Osteocyte (in vitro differentiated cells): ENCODE measurements at regions not wholly inside any gene's neighbourhood (a gene's known extent, or its start where the extent isn't known, plus 50 kb on each side); places are given as distances from the start of the nearest gene placed in this dataset.

ENCODE experiments used
- DNase-seq: peaks from one replicate; pipeline ENCODE4 v3.0.0; 2021; ENCODE audit warnings: mixed read lengths; ENCODE audit not compliant: unreplicated experiment; ENCODE audit errors: extremely low spot score
- H3K27ac Mint-ChIP-seq: one replicate; pipeline ENCODE4 v1.8.0; 2021; ENCODE audit warnings: mild to moderate bottlenecking, mixed read lengths; ENCODE audit not compliant: unreplicated experiment
- H3K27me3 Mint-ChIP-seq: one replicate; pipeline ENCODE4 v1.8.0; 2021; ENCODE audit warnings: mixed read lengths; ENCODE audit not compliant: unreplicated experiment
- H3K36me3 Mint-ChIP-seq: one replicate; pipeline ENCODE4 v1.8.0; 2021; ENCODE audit warnings: mixed read lengths; ENCODE audit not compliant: unreplicated experiment
- H3K4me1 Mint-ChIP-seq: one replicate; pipeline ENCODE4 v1.8.0; 2021; ENCODE audit warnings: mixed read lengths; ENCODE audit not compliant: unreplicated experiment
- H3K4me3 Mint-ChIP-seq: one replicate; pipeline ENCODE4 v1.8.0; 2021; ENCODE audit warnings: mild to moderate bottlenecking, moderate library complexity, mixed read lengths; ENCODE audit not compliant: unreplicated experiment
- H3K9me3 Mint-ChIP-seq: one replicate; pipeline ENCODE4 v1.8.0; 2021; ENCODE audit warnings: mixed read lengths; ENCODE audit not compliant: unreplicated experiment
- CTCF ChIP-seq: fragments of 200-600 bp; sonication (generic); IDR thresholded peaks from 2 replicates; pipeline ENCODE4 v1.5.0; 2021; ENCODE audit warnings: antibody characterized with exemption, mild to moderate bottlenecking, moderate library complexity

- Mint-ChIP-seq H3K9me3 (peaks cover 15% of the 10 kb centered on the region), H3K4me1 (peaks cover 15% of the 10 kb centered on the region), H3K27me3 (no peaks in the 10 kb centered on the region), H3K4me3 (no peak overlapping the region), H3K27ac (no peak overlapping the region), H3K36me3 (peaks cover 1% of the 10 kb centered on the region)
- no peak for TF ChIP-seq CTCF
- DNase-seq: no peak
Observed at GRCh38 chr7:92982928-92983327, 134.9 kb downstream of the SAMD9 start.

GRCh38 chr7:92976931-92977330 lies 140.6 kb upstream of the CDK6 start:
- TF ChIP-seq CTCF: no peak
- Mint-ChIP-seq H3K4me3 (no peak overlapping the region), H3K27ac (no peak overlapping the region), H3K36me3 (peaks cover 12% of the 10 kb centered on the region), H3K27me3 (no peaks in the 10 kb centered on the region), H3K4me1 (peaks cover 19% of the 10 kb centered on the region), H3K9me3 (peaks cover 36% of the 10 kb centered on the region)
- DNase-seq: no peak

- Mint-ChIP-seq H3K27me3 (no peaks in the 10 kb centered on the region), H3K4me3 (no peak overlapping the region), H3K36me3 (peaks cover 12% of the 10 kb centered on the region), H3K4me1 (peaks cover 20% of the 10 kb centered on the region), H3K9me3 (peaks cover 28% of the 10 kb centered on the region), H3K27ac (no peak overlapping the region)
- DNase-seq: no peak
- no peak for TF ChIP-seq CTCF
Observed at GRCh38 chr7:92973974-92974373, 137.6 kb upstream of the CDK6 start.

GRCh38 chr7:92973293-92973731 lies 136.9 kb upstream of the CDK6 start:
- no peak for DNase-seq
- TF ChIP-seq CTCF: no peak
- H3K27me3 Mint-ChIP-seq: no peaks in the 10 kb centered on the region
- no peak overlapping the region for H3K4me3 Mint-ChIP-seq
- H3K9me3 Mint-ChIP-seq: peaks cover 23% of the 10 kb centered on the region
- no peak overlapping the region for H3K27ac Mint-ChIP-seq
- peaks cover 20% of the 10 kb centered on the region for H3K4me1 Mint-ChIP-seq
- H3K36me3 Mint-ChIP-seq: peaks cover 12% of the 10 kb centered on the region

GRCh38 chr7:92972441-92972840 lies 136.1 kb upstream of the CDK6 start:
- peaks cover 20% of the 10 kb centered on the region for H3K4me1 Mint-ChIP-seq
- no peak for DNase-seq
- H3K9me3 Mint-ChIP-seq: peaks cover 17% of the 10 kb centered on the region
- no peak for TF ChIP-seq CTCF
- peaks cover 7% of the 10 kb centered on the region for H3K36me3 Mint-ChIP-seq
- H3K27me3 Mint-ChIP-seq: no peaks in the 10 kb centered on the region
- peak overlapping the region; percentile 34 for H3K27ac Mint-ChIP-seq
- no peak overlapping the region for H3K4me3 Mint-ChIP-seq
